Natural killer cell (primary cell): ENCODE measurements at regions not wholly inside any gene's neighbourhood (a gene's known extent, or its start where the extent isn't known, plus 50 kb on each side); places are given as distances from the start of the nearest gene placed in this dataset.

ENCODE experiments used
- ATAC-seq, 3 donors: fragments of 150-1000 bp in 2 of 3; fragments of 200-7000 bp in 1 of 3; cut with Tn5 transposase; 1 replicate in 1 of 3; 2 replicates in 2 of 3; pipeline ENCODE4 v1.10.0; 2021; ENCODE audit warnings: mild to moderate bottlenecking in 2 of 3, moderate library complexity in 2 of 3
- DNase-seq, 2 donors: peaks; one replicate each; pipeline versions ENCODE4 v3.0.0 to v3.0.0-alpha.2; 2013 to 2021; ENCODE audit warnings: mixed read lengths in 1 of 2
- H3K27ac ChIP-seq: one replicate; pipeline ENCODE4 v1.5.1; 2013; ENCODE audit warnings: mild to moderate bottlenecking, low read length
- H3K27me3 ChIP-seq: one replicate; pipeline ENCODE4 v1.6.1; 2013; ENCODE audit warnings: low read length; ENCODE audit not compliant: control insufficient read depth, insufficient read depth
- H3K36me3 ChIP-seq: one replicate; pipeline ENCODE4 v1.6.1; 2013; ENCODE audit warnings: low read length; ENCODE audit not compliant: control insufficient read depth, insufficient read depth
- H3K4me1 ChIP-seq: one replicate; pipeline ENCODE4 v1.6.1; 2013; ENCODE audit warnings: low read length; ENCODE audit not compliant: control insufficient read depth, insufficient read depth
- H3K4me3 ChIP-seq: one replicate; pipeline ENCODE4 v1.5.1; 2013; ENCODE audit warnings: low read length
- H3K9me3 ChIP-seq: one replicate; pipeline ENCODE4 v1.6.1; 2013; ENCODE audit warnings: low read length; ENCODE audit not compliant: control insufficient read depth, insufficient read depth
- H3K27ac Mint-ChIP-seq, 2 donors: one replicate each; pipeline ENCODE4 v1.8.0; 2022; ENCODE audit warnings: mild to moderate bottlenecking in 2 of 2, mixed read lengths in 2 of 2, moderate library complexity in 1 of 2
- H3K27me3 Mint-ChIP-seq, 2 donors: one replicate each; pipeline ENCODE4 v1.8.0; 2022; ENCODE audit warnings: low read depth in 2 of 2, mixed read lengths in 2 of 2
- H3K36me3 Mint-ChIP-seq: one replicate; pipeline ENCODE4 v1.8.0; 2022; ENCODE audit warnings: mixed read lengths
- H3K4me1 Mint-ChIP-seq, 2 donors: one replicate each; pipeline ENCODE4 v1.8.0; 2022; ENCODE audit warnings: mixed read lengths in 2 of 2
- H3K4me3 Mint-ChIP-seq: one replicate; pipeline ENCODE4 v1.8.0; 2022; ENCODE audit warnings: mild to moderate bottlenecking, moderate library complexity, mixed read lengths
- H3K9me3 Mint-ChIP-seq, 2 donors: one replicate each; pipeline ENCODE4 v1.8.0; 2022; ENCODE audit warnings: mixed read lengths in 2 of 2
- WGBS: methylation state at CpG from one replicate; pipeline ENCODE4 v1.1.7; 2013; ENCODE audit warnings: missing lambda C conversion rate; ENCODE audit not compliant: insufficient coverage; 5-methylcytosine and 5-hydroxymethylcytosine counted together
- intact Hi-C: fragments of 100-400 bp; cut with micrococcal nuclease; formaldehyde crosslinking; loops from one replicate; pipeline ENCODE4 v1.14.2; 2022
- TF ChIP-seq, protein P1 (sequence below): fragments of 200-600 bp; IDR thresholded peaks from one replicate; pipeline ENCODE4 v1.8.0; 2022; ENCODE audit warnings: antibody characterized with exemption

GRCh38 chr4:178595500-178596138, 1153.4 kb upstream of the AGA start:
- Histone ChIP-seq H3K27ac (no peak overlapping the region), H3K36me3 (no peaks in the 10 kb centered on the region), H3K27me3 (no peaks in the 10 kb centered on the region), H3K9me3 (no peaks in the 10 kb centered on the region), H3K4me3 (no peak overlapping the region), H3K4me1 (no peaks in the 10 kb centered on the region)
- H3K4me3 Mint-ChIP-seq: no peak overlapping the region
- WGBS: 72% methylated on average over 6 of the region's 6 CpGs
- H3K4me1 Mint-ChIP-seq: no peaks in the 10 kb centered on the region
- H3K27me3 Mint-ChIP-seq: no peaks in the 10 kb centered on the region
- intact Hi-C loops: no loop called here
- ATAC-seq: no peak
- TF ChIP-seq, protein P1, sequence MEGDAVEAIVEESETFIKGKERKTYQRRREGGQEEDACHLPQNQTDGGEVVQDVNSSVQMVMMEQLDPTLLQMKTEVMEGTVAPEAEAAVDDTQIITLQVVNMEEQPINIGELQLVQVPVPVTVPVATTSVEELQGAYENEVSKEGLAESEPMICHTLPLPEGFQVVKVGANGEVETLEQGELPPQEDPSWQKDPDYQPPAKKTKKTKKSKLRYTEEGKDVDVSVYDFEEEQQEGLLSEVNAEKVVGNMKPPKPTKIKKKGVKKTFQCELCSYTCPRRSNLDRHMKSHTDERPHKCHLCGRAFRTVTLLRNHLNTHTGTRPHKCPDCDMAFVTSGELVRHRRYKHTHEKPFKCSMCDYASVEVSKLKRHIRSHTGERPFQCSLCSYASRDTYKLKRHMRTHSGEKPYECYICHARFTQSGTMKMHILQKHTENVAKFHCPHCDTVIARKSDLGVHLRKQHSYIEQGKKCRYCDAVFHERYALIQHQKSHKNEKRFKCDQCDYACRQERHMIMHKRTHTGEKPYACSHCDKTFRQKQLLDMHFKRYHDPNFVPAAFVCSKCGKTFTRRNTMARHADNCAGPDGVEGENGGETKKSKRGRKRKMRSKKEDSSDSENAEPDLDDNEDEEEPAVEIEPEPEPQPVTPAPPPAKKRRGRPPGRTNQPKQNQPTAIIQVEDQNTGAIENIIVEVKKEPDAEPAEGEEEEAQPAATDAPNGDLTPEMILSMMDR: no peak
- peaks cover 13 to 14% of the 10 kb centered on the region in 2 donors for H3K9me3 Mint-ChIP-seq
- no peak for DNase-seq
- H3K36me3 Mint-ChIP-seq: peaks cover 12% of the 10 kb centered on the region
- H3K27ac Mint-ChIP-seq: no peak overlapping the region

- no peak for ATAC-seq
- TF ChIP-seq, protein P1: no peak
These were observed 1156.4 kb upstream of the AGA start for GRCh38 chr4:178598672-178599071.

GRCh38 chr4:178599521-178599920, 1157.3 kb upstream of the AGA start:
- Mint-ChIP-seq H3K36me3 (peaks cover 12% of the 10 kb centered on the region), H3K9me3 (peaks cover 9 to 14% of the 10 kb centered on the region in 2 donors), H3K27ac (no peak overlapping the region), H3K27me3 (no peaks in the 10 kb centered on the region), H3K4me3 (no peak overlapping the region), H3K4me1 (no peaks in the 10 kb centered on the region)
- no peaks in the 10 kb centered on the region for H3K27me3 ChIP-seq
- DNase-seq (no peak), ATAC-seq (no peak)
- H3K4me3 ChIP-seq: no peak overlapping the region
- H3K36me3 ChIP-seq: no peaks in the 10 kb centered on the region
- H3K4me1 ChIP-seq: no peaks in the 10 kb centered on the region
- H3K27ac ChIP-seq: no peak overlapping the region
- TF ChIP-seq, protein P1: no peak
- intact Hi-C loops: no loop called here
- no peaks in the 10 kb centered on the region for H3K9me3 ChIP-seq

More at GRCh38 chr4:178598672-178599071, 1156.4 kb upstream of the AGA start:
- 100% methylated on average over 1 of the region's 1 CpG for WGBS
- Histone ChIP-seq H3K9me3 (no peaks in the 10 kb centered on the region), H3K36me3 (no peaks in the 10 kb centered on the region), H3K4me3 (no peak overlapping the region), H3K27ac (no peak overlapping the region), H3K27me3 (no peaks in the 10 kb centered on the region), H3K4me1 (no peaks in the 10 kb centered on the region)
- Mint-ChIP-seq H3K27ac (no peak overlapping the region), H3K27me3 (no peaks in the 10 kb centered on the region), H3K9me3 (peaks cover 9 to 14% of the 10 kb centered on the region in 2 donors), H3K4me1 (no peaks in the 10 kb centered on the region), H3K4me3 (no peak overlapping the region), H3K36me3 (peaks cover 12% of the 10 kb centered on the region)
- no peak for DNase-seq
- intact Hi-C loops: no loop called here

GRCh38 chr4:178602833-178603232, 1160.6 kb upstream of the AGA start:
- Histone ChIP-seq H3K36me3 (no peaks in the 10 kb centered on the region), H3K27me3 (no peaks in the 10 kb centered on the region), H3K4me3 (no peak overlapping the region), H3K9me3 (no peaks in the 10 kb centered on the region), H3K27ac (no peak overlapping the region), H3K4me1 (no peaks in the 10 kb centered on the region)
- TF ChIP-seq, protein P1: no peak
- Mint-ChIP-seq H3K9me3 (peaks cover 12 to 19% of the 10 kb centered on the region in 2 donors), H3K4me1 (no peaks in the 10 kb centered on the region), H3K27me3 (no peaks in the 10 kb centered on the region), H3K27ac (no peak overlapping the region), H3K36me3 (peaks cover 12% of the 10 kb centered on the region), H3K4me3 (no peak overlapping the region)
- no peak for ATAC-seq
- intact Hi-C loops: no loop called here
- no CpG with 5 or more reads among the region's 2 CpGs for WGBS
- DNase-seq: no peak
